ENCODE measurements at regions not wholly inside any gene's neighbourhood (a gene's known extent, or its start where the extent isn't known, plus 50 kb on each side); places are given as distances from the start of the nearest gene placed in this dataset.

DNA sequence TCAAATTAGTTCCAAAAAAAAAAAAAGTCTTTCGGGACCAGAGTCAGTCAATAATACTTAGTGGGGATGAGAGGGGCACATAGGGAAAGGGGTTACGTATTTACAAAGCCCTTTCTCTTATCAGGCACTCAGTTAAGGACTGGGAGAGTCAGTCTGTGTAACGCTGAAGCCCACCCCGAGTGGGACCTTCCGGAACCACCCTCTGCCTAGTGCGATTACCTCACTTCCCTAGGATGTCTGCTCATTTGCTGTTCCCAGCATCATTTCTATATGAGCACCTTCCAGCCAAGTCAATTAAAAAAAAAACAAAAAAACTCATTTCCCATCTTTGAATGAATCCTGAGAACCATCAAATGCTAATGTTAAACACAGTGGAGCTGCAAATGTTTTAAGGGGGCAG lies 76.9 kb downstream of the BMP4 start:
- TF ChIP-seq, protein P1, sequence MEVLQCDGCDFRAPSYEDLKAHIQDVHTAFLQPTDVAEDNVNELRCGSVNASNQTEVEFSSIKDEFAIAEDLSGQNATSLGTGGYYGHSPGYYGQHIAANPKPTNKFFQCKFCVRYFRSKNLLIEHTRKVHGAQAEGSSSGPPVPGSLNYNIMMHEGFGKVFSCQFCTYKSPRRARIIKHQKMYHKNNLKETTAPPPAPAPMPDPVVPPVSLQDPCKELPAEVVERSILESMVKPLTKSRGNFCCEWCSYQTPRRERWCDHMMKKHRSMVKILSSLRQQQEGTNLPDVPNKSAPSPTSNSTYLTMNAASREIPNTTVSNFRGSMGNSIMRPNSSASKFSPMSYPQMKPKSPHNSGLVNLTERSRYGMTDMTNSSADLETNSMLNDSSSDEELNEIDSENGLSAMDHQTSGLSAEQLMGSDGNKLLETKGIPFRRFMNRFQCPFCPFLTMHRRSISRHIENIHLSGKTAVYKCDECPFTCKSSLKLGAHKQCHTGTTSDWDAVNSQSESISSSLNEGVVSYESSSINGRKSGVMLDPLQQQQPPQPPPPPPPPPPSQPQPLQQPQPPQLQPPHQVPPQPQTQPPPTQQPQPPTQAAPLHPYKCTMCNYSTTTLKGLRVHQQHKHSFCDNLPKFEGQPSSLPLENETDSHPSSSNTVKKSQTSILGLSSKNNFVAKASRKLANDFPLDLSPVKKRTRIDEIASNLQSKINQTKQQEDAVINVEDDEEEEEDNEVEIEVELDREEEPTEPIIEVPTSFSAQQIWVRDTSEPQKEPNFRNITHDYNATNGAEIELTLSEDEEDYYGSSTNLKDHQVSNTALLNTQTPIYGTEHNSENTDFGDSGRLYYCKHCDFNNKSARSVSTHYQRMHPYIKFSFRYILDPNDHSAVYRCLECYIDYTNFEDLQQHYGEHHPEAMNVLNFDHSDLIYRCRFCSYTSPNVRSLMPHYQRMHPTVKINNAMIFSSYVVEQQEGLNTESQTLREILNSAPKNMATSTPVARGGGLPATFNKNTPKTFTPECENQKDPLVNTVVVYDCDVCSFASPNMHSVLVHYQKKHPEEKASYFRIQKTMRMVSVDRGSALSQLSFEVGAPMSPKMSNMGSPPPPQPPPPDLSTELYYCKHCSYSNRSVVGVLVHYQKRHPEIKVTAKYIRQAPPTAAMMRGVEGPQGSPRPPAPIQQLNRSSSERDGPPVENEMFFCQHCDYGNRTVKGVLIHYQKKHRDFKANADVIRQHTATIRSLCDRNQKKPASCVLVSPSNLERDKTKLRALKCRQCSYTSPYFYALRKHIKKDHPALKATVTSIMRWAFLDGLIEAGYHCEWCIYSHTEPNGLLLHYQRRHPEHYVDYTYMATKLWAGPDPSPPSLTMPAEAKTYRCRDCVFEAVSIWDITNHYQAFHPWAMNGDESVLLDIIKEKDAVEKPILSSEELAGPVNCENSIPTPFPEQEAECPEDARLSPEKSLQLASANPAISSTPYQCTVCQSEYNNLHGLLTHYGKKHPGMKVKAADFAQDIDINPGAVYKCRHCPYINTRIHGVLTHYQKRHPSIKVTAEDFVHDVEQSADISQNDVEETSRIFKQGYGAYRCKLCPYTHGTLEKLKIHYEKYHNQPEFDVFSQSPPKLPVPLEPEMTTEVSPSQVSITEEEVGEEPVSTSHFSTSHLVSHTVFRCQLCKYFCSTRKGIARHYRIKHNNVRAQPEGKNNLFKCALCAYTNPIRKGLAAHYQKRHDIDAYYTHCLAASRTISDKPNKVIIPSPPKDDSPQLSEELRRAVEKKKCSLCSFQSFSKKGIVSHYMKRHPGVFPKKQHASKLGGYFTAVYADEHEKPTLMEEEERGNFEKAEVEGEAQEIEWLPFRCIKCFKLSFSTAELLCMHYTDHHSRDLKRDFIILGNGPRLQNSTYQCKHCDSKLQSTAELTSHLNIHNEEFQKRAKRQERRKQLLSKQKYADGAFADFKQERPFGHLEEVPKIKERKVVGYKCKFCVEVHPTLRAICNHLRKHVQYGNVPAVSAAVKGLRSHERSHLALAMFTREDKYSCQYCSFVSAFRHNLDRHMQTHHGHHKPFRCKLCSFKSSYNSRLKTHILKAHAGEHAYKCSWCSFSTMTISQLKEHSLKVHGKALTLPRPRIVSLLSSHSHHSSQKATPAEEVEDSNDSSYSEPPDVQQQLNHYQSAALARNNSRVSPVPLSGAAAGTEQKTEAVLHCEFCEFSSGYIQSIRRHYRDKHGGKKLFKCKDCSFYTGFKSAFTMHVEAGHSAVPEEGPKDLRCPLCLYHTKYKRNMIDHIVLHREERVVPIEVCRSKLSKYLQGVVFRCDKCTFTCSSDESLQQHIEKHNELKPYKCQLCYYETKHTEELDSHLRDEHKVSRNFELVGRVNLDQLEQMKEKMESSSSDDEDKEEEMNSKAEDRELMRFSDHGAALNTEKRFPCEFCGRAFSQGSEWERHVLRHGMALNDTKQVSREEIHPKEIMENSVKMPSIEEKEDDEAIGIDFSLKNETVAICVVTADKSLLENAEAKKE (CRISPR knock-in tag; IDR thresholded peaks at IDR 0.05) = no peak
- TF ChIP-seq, protein P2, sequence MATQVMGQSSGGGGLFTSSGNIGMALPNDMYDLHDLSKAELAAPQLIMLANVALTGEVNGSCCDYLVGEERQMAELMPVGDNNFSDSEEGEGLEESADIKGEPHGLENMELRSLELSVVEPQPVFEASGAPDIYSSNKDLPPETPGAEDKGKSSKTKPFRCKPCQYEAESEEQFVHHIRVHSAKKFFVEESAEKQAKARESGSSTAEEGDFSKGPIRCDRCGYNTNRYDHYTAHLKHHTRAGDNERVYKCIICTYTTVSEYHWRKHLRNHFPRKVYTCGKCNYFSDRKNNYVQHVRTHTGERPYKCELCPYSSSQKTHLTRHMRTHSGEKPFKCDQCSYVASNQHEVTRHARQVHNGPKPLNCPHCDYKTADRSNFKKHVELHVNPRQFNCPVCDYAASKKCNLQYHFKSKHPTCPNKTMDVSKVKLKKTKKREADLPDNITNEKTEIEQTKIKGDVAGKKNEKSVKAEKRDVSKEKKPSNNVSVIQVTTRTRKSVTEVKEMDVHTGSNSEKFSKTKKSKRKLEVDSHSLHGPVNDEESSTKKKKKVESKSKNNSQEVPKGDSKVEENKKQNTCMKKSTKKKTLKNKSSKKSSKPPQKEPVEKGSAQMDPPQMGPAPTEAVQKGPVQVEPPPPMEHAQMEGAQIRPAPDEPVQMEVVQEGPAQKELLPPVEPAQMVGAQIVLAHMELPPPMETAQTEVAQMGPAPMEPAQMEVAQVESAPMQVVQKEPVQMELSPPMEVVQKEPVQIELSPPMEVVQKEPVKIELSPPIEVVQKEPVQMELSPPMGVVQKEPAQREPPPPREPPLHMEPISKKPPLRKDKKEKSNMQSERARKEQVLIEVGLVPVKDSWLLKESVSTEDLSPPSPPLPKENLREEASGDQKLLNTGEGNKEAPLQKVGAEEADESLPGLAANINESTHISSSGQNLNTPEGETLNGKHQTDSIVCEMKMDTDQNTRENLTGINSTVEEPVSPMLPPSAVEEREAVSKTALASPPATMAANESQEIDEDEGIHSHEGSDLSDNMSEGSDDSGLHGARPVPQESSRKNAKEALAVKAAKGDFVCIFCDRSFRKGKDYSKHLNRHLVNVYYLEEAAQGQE (IDR thresholded peaks at IDR 0.05; ENCODE audit: unreplicated experiment) = no peak
- no peak for TF ChIP-seq ZNF114 (CRISPR knock-in tag; IDR thresholded peaks at IDR 0.05)
- no peak for TF ChIP-seq STAT1 (IDR thresholded peaks at IDR 0.05; ENCODE audit: unreplicated experiment)
- TF ChIP-seq EZH2 (IDR thresholded peaks at IDR 0.05; ENCODE audit: low read depth, unreplicated experiment) = no peak
- TF ChIP-seq CTCF (conservative IDR thresholded peaks at IDR 0.05; ENCODE audit: low read depth in 2 of 2) = no peak
- TF ChIP-seq JUNB (IDR thresholded peaks at IDR 0.05; ENCODE audit: unreplicated experiment) = no peak
- H3F3A ChIP-seq (replicated peaks; ENCODE audit: low read depth) = no peaks in the 10 kb centered on the region
- H3K9me2 ChIP-seq (ENCODE audit: insufficient read depth) = no peaks in the 10 kb centered on the region
- no peak overlapping the region for H3K4me3 ChIP-seq
- no peak overlapping the region for H3K4me2 ChIP-seq
- Mint-ChIP-seq H3K27me3 (ENCODE audit: insufficient read depth, low read depth, poor library complexity) (peaks cover 6% of the 10 kb centered on the region), H3K9me3 (no peaks in the 10 kb centered on the region), H3K27ac (no peak overlapping the region), H3K36me3 (ENCODE audit: low read depth) (no peaks in the 10 kb centered on the region), H3K4me1 (no peaks in the 10 kb centered on the region), H3K4me3 (no peak overlapping the region)
- H3K27ac ChIP-seq (ENCODE audit: low read depth) = no peak overlapping the region
- no peak overlapping the region for H2AFZ ChIP-seq
- DNase-seq (ENCODE audit: low spot score) = no peak
- H3K27me3 ChIP-seq (ENCODE audit: insufficient read depth) = no peaks in the 10 kb centered on the region
- H3K79me2 ChIP-seq (replicated peaks; ENCODE audit: insufficient read depth) = no peaks in the 10 kb centered on the region
- ATAC-seq = no peak
- H3K4me1 ChIP-seq (ENCODE audit: insufficient read depth) = no peaks in the 10 kb centered on the region
- H4K20me1 ChIP-seq (replicated peaks; ENCODE audit: insufficient read depth) = no peaks in the 10 kb centered on the region
- H3K36me3 ChIP-seq (ENCODE audit: insufficient read depth) = no peaks in the 10 kb centered on the region

All from GM23338 (cell line).